Caco-2 (cell line): ENCODE measurements at regions not wholly inside any gene's neighbourhood (a gene's known extent, or its start where the extent isn't known, plus 50 kb on each side); places are given as distances from the start of the nearest gene placed in this dataset.
"Not testable (repeated sequence)": the region's sequence is repeated elsewhere in the genome, so short reads cannot be mapped to it uniquely, and the experiment has no call there.

ENCODE experiments used
- BruUV-seq: library from RNA; stranded (reverse); fragments of 400-500 nt; replicated peaks from 2 replicates; lab custom pipeline; 2021; lab: Mats Ljungman, UMichigan
- CTCF ChIA-PET: fragments of 300-600 bp; sonication (Branson Sonifier 250); formaldehyde crosslinking; loops from one replicate; lab custom pipeline; 2022; ENCODE audit warnings: antibody characterized with exemption; lab: Charles Lee
- POLR2A ChIA-PET: fragments of 300-600 bp; sonication (Branson Sonifier 250); formaldehyde crosslinking; loops from one replicate; lab custom pipeline; 2022; ENCODE audit warnings: antibody characterized with exemption; lab: Charles Lee
- DNase-seq, 2 experiments: peaks; one replicate each; pipeline versions ENCODE4 v3.0.0 to v3.0.0-alpha.2; 2020 to 2022
- H3K27me3 ChIP-seq: replicated peaks from 2 replicates; pipeline ENCODE4 v1.6.0; 2011; ENCODE audit warnings: low read length; ENCODE audit not compliant: control insufficient read depth, insufficient read depth
- H3K36me3 ChIP-seq: 2 replicates; pipeline ENCODE4 v1.5.1; 2011; ENCODE audit warnings: low read length; ENCODE audit not compliant: control insufficient read depth, insufficient read depth
- H3K4me1 ChIP-seq: fragments of 250-450 bp; sonication (Bioruptor Pico); 2 replicates; pipeline ENCODE4 v1.5.1; 2020; ENCODE audit warnings: mild to moderate bottlenecking
- H3K4me3 ChIP-seq: 2 replicates; pipeline ENCODE4 v1.5.1; 2011; ENCODE audit warnings: low read depth, mild to moderate bottlenecking, control low read depth, low read length
- H3K9me3 ChIP-seq: fragments of 250-450 bp; sonication (Bioruptor Pico); 2 replicates; pipeline ENCODE4 v1.5.1; 2020; ENCODE audit warnings: mild to moderate bottlenecking, moderate library complexity
- H3K27ac Mint-ChIP-seq: one replicate; pipeline ENCODE4 v1.8.0; 2022; ENCODE audit warnings: mixed read lengths; ENCODE audit not compliant: unreplicated experiment
- H3K27me3 Mint-ChIP-seq: one replicate; pipeline ENCODE4 v1.8.0; 2022; ENCODE audit warnings: mixed read lengths; ENCODE audit not compliant: insufficient read depth, unreplicated experiment
- H3K36me3 Mint-ChIP-seq: one replicate; pipeline ENCODE4 v1.8.0; 2022; ENCODE audit warnings: mild to moderate bottlenecking, mixed read lengths; ENCODE audit not compliant: insufficient read depth, unreplicated experiment
- H3K4me1 Mint-ChIP-seq: one replicate; pipeline ENCODE4 v1.8.0; 2022; ENCODE audit warnings: low read depth, mixed read lengths; ENCODE audit not compliant: unreplicated experiment
- H3K4me3 Mint-ChIP-seq: one replicate; pipeline ENCODE4 v1.8.0; 2022; ENCODE audit warnings: mild to moderate bottlenecking, moderate library complexity, mixed read lengths; ENCODE audit not compliant: unreplicated experiment
- H3K9me3 Mint-ChIP-seq: one replicate; pipeline ENCODE4 v1.8.0; 2022; ENCODE audit warnings: mixed read lengths; ENCODE audit not compliant: unreplicated experiment
- intact Hi-C: fragments of 100-400 bp; cut with micrococcal nuclease; formaldehyde crosslinking; loops from one replicate; pipeline ENCODE4 v1.10.0; 2022; ENCODE audit not compliant: unreplicated experiment
- TF ChIP-seq, protein P1 (sequence below), 2 experiments: fragments of 200-600 bp in 1 of 2; IDR thresholded peaks; 1 replicate in 1 of 2; 2 replicates in 1 of 2; pipeline versions ENCODE4 v1.5.1 to v1.8.0; 2011 to 2022; ENCODE audit warnings: antibody characterized with exemption in 1 of 2, control low read depth in 1 of 2, inconsistent platforms in 1 of 2, low read depth in 1 of 2, low read length in 1 of 2, mild to moderate bottlenecking in 1 of 2, moderate library complexity in 1 of 2; ENCODE audit not compliant: insufficient read depth in 1 of 2, severe bottlenecking in 1 of 2, unreplicated experiment in 1 of 2

- BruUV-seq = no TSS peak
- H3K9me3 ChIP-seq = no peaks in the 10 kb centered on the region
- Mint-ChIP-seq H3K36me3 (no peaks in the 10 kb centered on the region), H3K4me1 (no peaks in the 10 kb centered on the region), H3K9me3 (no peaks in the 10 kb centered on the region), H3K27ac (no peak overlapping the region), H3K4me3 (no peak overlapping the region), H3K27me3 (no peaks in the 10 kb centered on the region)
- TF ChIP-seq, protein P1, sequence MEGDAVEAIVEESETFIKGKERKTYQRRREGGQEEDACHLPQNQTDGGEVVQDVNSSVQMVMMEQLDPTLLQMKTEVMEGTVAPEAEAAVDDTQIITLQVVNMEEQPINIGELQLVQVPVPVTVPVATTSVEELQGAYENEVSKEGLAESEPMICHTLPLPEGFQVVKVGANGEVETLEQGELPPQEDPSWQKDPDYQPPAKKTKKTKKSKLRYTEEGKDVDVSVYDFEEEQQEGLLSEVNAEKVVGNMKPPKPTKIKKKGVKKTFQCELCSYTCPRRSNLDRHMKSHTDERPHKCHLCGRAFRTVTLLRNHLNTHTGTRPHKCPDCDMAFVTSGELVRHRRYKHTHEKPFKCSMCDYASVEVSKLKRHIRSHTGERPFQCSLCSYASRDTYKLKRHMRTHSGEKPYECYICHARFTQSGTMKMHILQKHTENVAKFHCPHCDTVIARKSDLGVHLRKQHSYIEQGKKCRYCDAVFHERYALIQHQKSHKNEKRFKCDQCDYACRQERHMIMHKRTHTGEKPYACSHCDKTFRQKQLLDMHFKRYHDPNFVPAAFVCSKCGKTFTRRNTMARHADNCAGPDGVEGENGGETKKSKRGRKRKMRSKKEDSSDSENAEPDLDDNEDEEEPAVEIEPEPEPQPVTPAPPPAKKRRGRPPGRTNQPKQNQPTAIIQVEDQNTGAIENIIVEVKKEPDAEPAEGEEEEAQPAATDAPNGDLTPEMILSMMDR (IDR thresholded peaks at IDR 0.05; ENCODE audit: insufficient read depth in 1 of 2, low read depth in 1 of 2, low read length in 1 of 2, severe bottlenecking in 1 of 2, unreplicated experiment in 1 of 2) = no peak
- ChIA-PET POLR2A (no interaction called here), CTCF (no interaction called here)
- no peaks in the 10 kb centered on the region for H3K27me3 ChIP-seq
- H3K4me1 ChIP-seq = no peaks in the 10 kb centered on the region; the same call in 1 of the 2 replicates
- intact Hi-C loops = no loop called here
- DNase-seq = no peak
- no peak overlapping the region for H3K4me3 ChIP-seq
- H3K36me3 ChIP-seq = no peaks in the 10 kb centered on the region
Observed at GRCh38 chr5:91307048-91307447, 76.1 kb downstream of the ARRDC3 start.

- DNase-seq = no peak
- Mint-ChIP-seq H3K4me1 (no peaks in the 10 kb centered on the region), H3K9me3 (no peaks in the 10 kb centered on the region), H3K4me3 (no peak overlapping the region), H3K27me3 (no peaks in the 10 kb centered on the region), H3K27ac (no peak overlapping the region), H3K36me3 (no peaks in the 10 kb centered on the region)
- intact Hi-C loops = no loop called here
- ChIA-PET CTCF (no interaction called here), POLR2A (no interaction called here)
- no TSS peak for BruUV-seq
- Histone ChIP-seq H3K9me3 (no peaks in the 10 kb centered on the region), H3K27me3 (no peaks in the 10 kb centered on the region), H3K4me1 (no peaks in the 10 kb centered on the region), H3K4me3 (no peak overlapping the region), H3K36me3 (no peaks in the 10 kb centered on the region)
- TF ChIP-seq, protein P1 (IDR thresholded peaks at IDR 0.05; ENCODE audit: insufficient read depth in 1 of 2, low read depth in 1 of 2, low read length in 1 of 2, severe bottlenecking in 1 of 2, unreplicated experiment in 1 of 2) = no peak
Observed at GRCh38 chr5:91306497-91306896, 76.6 kb downstream of the ARRDC3 start.

DNA sequence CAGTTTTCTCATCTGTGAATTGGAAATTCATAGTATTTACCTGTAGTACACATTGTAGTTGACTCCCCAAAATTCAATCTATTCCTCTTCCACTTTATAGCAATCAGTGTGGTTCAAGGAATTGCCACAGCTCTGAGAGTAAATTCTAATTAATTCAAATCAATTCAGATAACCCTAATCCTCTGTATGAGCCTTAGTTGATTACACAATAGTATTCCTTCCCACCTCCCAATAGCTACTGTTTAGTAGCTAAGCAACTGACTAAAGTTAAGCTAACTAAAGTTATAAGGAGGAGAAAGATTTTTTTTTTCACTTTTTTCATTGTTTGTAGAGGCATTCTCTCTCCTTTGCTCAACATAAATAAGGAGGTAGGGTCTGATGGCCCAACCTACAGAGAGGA, 77.5 kb downstream of the ARRDC3 start:
- Mint-ChIP-seq H3K27me3 (no peaks in the 10 kb centered on the region), H3K4me3 (no peak overlapping the region), H3K9me3 (no peaks in the 10 kb centered on the region), H3K36me3 (no peaks in the 10 kb centered on the region), H3K4me1 (no peaks in the 10 kb centered on the region), H3K27ac (no peak overlapping the region)
- ChIA-PET POLR2A (no interaction called here), CTCF (no interaction called here)
- intact Hi-C loops = no loop called here
- H3K4me3 ChIP-seq = no peak overlapping the region
- no peaks in the 10 kb centered on the region for H3K9me3 ChIP-seq
- TF ChIP-seq, protein P1 (IDR thresholded peaks at IDR 0.05; ENCODE audit: insufficient read depth in 1 of 2, low read depth in 1 of 2, low read length in 1 of 2, severe bottlenecking in 1 of 2, unreplicated experiment in 1 of 2) = no peak
- no peaks in the 10 kb centered on the region for H3K27me3 ChIP-seq
- DNase-seq = no peak
- no peaks in the 10 kb centered on the region for H3K36me3 ChIP-seq
- no peaks in the 10 kb centered on the region for H3K4me1 ChIP-seq
- BruUV-seq = no TSS peak

- intact Hi-C loops, H3K27me3 ChIP-seq, CTCF ChIA-PET, BruUV-seq, DNase-seq, H3K4me1 Mint-ChIP-seq, H3K9me3 ChIP-seq, POLR2A ChIA-PET, H3K4me3 ChIP-seq, H3K27me3 Mint-ChIP-seq, H3K4me3 Mint-ChIP-seq, H3K9me3 Mint-ChIP-seq, H3K36me3 Mint-ChIP-seq, H3K36me3 ChIP-seq, H3K4me1 ChIP-seq, H3K27ac Mint-ChIP-seq: not testable (repeated sequence)
Observed at GRCh38 chr5:91304015-91304414, 79.1 kb downstream of the ARRDC3 start.
